Activated CD4-positive, alpha-beta T cell treated with anti-CD3 and anti-CD28 coated beads, Interleukin-2, amount 10 ng/mL, durations not matched to agents 7 days and 5 days (primary cell): ENCODE measurements at regions not wholly inside any gene's neighbourhood (a gene's known extent, or its start where the extent isn't known, plus 50 kb on each side); places are given as distances from the start of the nearest gene placed in this dataset.
A peak's percentile ranks its signal among the peaks of the same experiment; 100 is the strongest.
"Not testable (repeated sequence)": the region's sequence is repeated elsewhere in the genome, so short reads cannot be mapped to it uniquely, and the experiment has no call there.

Source experiments
- CTCF ChIA-PET: fragments of 350-600 bp; sonication (Branson Sonifier 250); formaldehyde crosslinking; loops from one replicate; lab custom pipeline; 2021; ENCODE audit warnings: antibody characterized with exemption; lab: Charles Lee
- POLR2A ChIA-PET: fragments of 350-600 bp; sonication (Branson Sonifier 250); formaldehyde crosslinking; loops from one replicate; lab custom pipeline; 2021; ENCODE audit warnings: antibody characterized with exemption; lab: Charles Lee
- DNase-seq: peaks from one replicate; pipeline ENCODE4 v3.0.0-alpha.2; 2020
- H3K27ac Mint-ChIP-seq: one replicate; pipeline ENCODE4 v1.8.0; 2021; ENCODE audit warnings: mild to moderate bottlenecking, moderate library complexity, mixed read lengths
- H3K27me3 Mint-ChIP-seq: one replicate; pipeline ENCODE4 v1.8.0; 2021; ENCODE audit warnings: mixed read lengths
- H3K36me3 Mint-ChIP-seq: one replicate; pipeline ENCODE4 v1.8.0; 2021; ENCODE audit warnings: low read depth, mixed read lengths
- H3K4me1 Mint-ChIP-seq: one replicate; pipeline ENCODE4 v1.8.0; 2021; ENCODE audit warnings: mixed read lengths
- H3K4me3 Mint-ChIP-seq: one replicate; pipeline ENCODE4 v1.8.0; 2021; ENCODE audit warnings: mild to moderate bottlenecking, moderate library complexity, mixed read lengths
- H3K9me3 Mint-ChIP-seq: one replicate; pipeline ENCODE4 v1.8.0; 2021; ENCODE audit warnings: mixed read lengths

DNA sequence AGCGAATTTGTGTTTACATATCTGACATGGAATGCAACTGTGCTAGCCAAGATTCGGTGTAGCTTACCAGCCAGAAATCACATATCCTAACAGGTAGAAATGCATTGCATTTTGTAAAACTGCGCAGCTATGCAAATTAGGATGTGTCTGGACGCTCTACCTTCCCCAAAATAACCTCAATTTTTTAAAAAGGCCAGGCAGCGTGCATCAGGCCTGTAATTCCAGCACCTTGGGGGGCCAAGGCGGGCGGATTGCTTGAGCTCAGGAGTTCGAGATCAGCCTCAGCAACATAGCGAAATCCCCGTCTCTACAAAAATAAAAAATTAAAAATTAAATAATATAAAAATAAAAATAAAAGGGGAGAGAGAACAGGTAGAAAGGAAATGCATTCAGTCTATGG lies 305.0 kb downstream of the TYW1 start:
- H3K27me3 Mint-ChIP-seq = no peaks in the 10 kb centered on the region
- H3K36me3 Mint-ChIP-seq = peaks cover 9% of the 10 kb centered on the region
- peak overlapping the region; percentile 99 for H3K27ac Mint-ChIP-seq
- DNase-seq = no peak
- peak overlapping the region; percentile 92 for H3K4me3 Mint-ChIP-seq
- CTCF ChIA-PET = no interaction called here
- H3K9me3 Mint-ChIP-seq = no peaks in the 10 kb centered on the region
- POLR2A ChIA-PET = no interaction called here
- peaks cover 29% of the 10 kb centered on the region for H3K4me1 Mint-ChIP-seq

DNA sequence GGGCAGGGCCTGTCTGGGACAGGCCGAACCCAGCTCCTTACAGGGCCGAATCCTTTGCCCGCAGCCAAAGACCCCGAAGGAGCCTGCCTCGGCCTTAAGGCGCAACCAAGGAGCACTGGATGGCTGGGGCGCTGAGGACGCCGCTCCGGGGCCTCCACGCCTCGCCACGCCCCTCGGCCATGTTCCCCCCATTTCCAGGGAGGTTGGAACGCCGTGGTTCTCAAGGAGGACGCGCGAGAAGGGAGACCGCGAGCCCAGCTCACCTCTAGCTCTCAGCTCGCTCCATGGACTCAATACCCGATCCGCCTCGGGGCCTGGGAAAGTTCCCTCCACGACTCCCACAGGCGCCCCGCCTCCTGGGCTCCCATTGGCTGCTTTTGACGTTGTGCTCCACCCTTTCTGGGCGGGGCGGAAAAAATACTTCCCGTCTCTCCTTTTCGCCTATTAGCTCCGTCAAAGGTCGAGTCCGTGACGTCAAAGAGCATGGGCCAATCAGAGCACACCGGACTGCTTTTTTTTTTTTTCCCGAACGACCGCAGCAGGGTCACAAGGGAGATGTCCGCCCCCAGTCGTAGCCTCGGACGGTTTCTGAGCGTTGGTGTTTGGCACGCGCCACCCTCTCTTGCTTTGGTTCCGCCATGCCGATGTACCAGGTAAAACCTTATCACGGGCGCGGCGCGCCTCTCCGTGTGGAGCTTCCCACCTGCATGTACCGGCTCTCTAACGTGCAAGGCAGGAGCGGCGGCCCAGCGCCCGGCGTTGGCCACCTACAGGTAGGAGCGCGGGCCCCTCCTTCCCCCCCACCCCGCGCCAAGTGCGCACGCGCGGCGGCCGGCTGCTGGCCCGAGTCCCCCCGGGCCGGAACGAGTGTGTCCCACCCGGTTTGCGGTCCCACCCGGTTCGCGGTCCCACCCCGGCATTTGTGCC lies 305.7 kb downstream of the TYW1 start:
- Mint-ChIP-seq H3K27me3 (no peaks in the 10 kb centered on the region), H3K36me3 (peaks cover 12% of the 10 kb centered on the region), H3K9me3 (no peaks in the 10 kb centered on the region), H3K4me1 (peaks cover 30% of the 10 kb centered on the region), H3K4me3 (peak overlapping the region; percentile 92), H3K27ac (peak overlapping the region; percentile 99)
- ChIA-PET POLR2A (interaction anchor here (0.6 kb wide), 1 partner anchor 259 kb away, joined by 4 read pairs; no protein-coding TSS in a partner anchor), CTCF (interaction anchor here (0.6 kb wide), 2 partner anchors 123 to 337 kb away, joined by 3 to 6 read pairs; no protein-coding TSS in a partner anchor)
- peak; percentile 99 for DNase-seq

DNA sequence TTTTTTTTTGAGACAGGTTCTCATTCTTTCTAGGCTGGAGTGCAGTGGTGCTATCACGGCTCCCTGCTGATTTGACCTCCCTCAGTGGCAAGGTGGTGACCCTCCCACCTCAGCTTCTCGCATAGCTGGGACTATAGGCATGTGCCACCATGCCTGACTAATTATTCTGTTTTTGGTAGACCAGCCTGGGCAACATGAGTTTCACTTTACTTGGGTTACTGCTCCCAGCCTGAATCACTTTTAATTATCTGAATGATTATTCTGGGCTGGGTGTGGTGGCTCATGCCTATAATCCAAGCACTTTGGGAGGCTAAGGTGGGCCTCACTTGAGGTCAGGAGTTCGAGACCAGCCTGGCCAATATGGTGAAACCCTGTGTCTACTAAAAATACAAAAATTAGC lies 308.2 kb downstream of the TYW1 start:
- Mint-ChIP-seq H3K4me1 (peaks cover 28% of the 10 kb centered on the region), H3K4me3 (peak overlapping the region; percentile 16), H3K36me3 (peaks cover 31% of the 10 kb centered on the region)
- H3K27me3 Mint-ChIP-seq, H3K9me3 Mint-ChIP-seq, DNase-seq, POLR2A ChIA-PET, H3K27ac Mint-ChIP-seq: not testable (repeated sequence)
- CTCF ChIA-PET = interaction anchor here (1.3 kb wide), 1 partner anchor 9 kb away, joined by 5 read pairs; no protein-coding TSS in a partner anchor

DNA sequence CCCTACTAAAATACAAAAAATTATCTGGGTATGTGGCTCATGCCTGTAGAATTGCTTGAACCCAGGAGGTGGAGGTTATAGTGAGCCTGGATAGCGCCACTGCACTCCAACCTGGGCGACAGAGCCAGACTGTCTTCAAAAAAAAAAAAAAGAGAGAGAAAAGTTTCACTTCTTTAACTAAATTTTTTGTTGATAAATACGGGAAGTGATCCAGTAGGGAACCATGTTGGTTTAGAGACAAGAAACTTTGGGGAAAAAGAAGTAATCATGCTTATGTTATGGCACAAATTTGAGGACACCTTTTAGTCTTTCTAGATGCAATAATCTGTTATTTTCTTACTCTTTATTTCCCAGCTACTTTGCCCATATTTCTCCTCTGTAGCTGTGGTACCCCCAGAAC lies 309.7 kb downstream of the TYW1 start:
- DNase-seq = no peak
- Mint-ChIP-seq H3K4me1 (peaks cover 20% of the 10 kb centered on the region), H3K27ac (no peak overlapping the region), H3K36me3 (peaks cover 45% of the 10 kb centered on the region), H3K27me3 (no peaks in the 10 kb centered on the region), H3K4me3 (no peak overlapping the region), H3K9me3 (no peaks in the 10 kb centered on the region)
- ChIA-PET POLR2A (no interaction called here), CTCF (no interaction called here)

- no peak for DNase-seq
- Mint-ChIP-seq H3K36me3 (peaks cover 68% of the 10 kb centered on the region), H3K4me1 (peaks cover 8% of the 10 kb centered on the region), H3K27ac (no peak overlapping the region), H3K27me3 (no peaks in the 10 kb centered on the region), H3K9me3 (no peaks in the 10 kb centered on the region), H3K4me3 (no peak overlapping the region)
- CTCF ChIA-PET = no interaction called here
- POLR2A ChIA-PET = no interaction called here
Observed at GRCh38 chr7:67309764-67310549, 313.3 kb downstream of the TYW1 start.

DNA sequence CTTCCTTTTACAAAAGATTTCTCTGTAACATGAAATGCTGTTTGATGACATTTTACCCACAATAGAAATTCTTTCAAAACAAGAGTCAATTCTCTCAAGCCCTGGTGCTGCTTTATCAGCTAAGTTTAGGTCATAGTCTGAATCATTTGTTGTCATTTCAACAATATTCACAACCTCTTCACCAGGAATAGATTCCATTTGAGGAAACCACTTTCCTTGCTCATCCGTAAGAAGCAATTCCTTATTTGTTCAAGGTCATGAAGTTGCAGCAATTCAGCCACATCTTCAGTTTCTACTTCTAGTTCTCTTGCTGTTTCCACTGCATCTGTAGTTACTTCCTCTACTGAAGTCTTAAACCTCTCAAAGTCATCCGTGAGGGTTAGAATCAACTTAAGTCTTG lies 315.3 kb downstream of the TYW1 start:
- Mint-ChIP-seq H3K27ac (peak overlapping the region; percentile 60), H3K9me3 (no peaks in the 10 kb centered on the region), H3K36me3 (peaks cover 60% of the 10 kb centered on the region), H3K4me3 (no peak overlapping the region), H3K27me3 (no peaks in the 10 kb centered on the region), H3K4me1 (no peaks in the 10 kb centered on the region)
- no peak for DNase-seq
- ChIA-PET CTCF (no interaction called here), POLR2A (no interaction called here)

- Mint-ChIP-seq H3K9me3 (no peaks in the 10 kb centered on the region), H3K27me3 (no peaks in the 10 kb centered on the region), H3K27ac (no peak overlapping the region), H3K4me3 (no peak overlapping the region), H3K4me1 (no peaks in the 10 kb centered on the region), H3K36me3 (peaks cover 55% of the 10 kb centered on the region)
- POLR2A ChIA-PET = no interaction called here
- DNase-seq = no peak
- CTCF ChIA-PET = interaction anchor here (0.6 to 1.6 kb wide), 2 partner anchors 8 to 458 kb away, joined by 5 read pairs; no protein-coding TSS in a partner anchor
Observed at GRCh38 chr7:67313213-67313612, 316.6 kb downstream of the TYW1 start.

DNA sequence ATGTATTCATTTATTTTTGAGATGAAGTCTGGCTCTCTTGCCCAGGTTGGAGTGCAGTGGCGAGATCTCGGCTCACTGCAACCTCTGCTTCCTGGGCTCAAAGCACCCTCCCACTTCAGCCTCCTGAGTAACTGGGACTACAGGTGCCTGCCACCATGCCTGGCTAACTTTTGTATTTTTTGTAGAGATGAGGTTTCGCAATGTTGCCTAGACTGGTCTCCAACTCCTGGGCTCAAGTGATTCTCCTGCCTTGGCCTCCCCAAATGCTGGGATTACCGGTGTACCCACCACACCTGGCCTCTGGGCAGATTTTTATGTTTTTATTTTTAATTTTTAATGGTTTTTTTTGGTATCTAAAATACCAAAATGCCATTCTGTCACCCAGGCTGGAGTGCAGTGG lies 320.3 kb downstream of the TYW1 start:
- H3K9me3 Mint-ChIP-seq, H3K27ac Mint-ChIP-seq, POLR2A ChIA-PET, H3K27me3 Mint-ChIP-seq, H3K4me3 Mint-ChIP-seq, CTCF ChIA-PET, H3K4me1 Mint-ChIP-seq, DNase-seq: not testable (repeated sequence)
- H3K36me3 Mint-ChIP-seq = peaks cover 29% of the 10 kb centered on the region

DNA sequence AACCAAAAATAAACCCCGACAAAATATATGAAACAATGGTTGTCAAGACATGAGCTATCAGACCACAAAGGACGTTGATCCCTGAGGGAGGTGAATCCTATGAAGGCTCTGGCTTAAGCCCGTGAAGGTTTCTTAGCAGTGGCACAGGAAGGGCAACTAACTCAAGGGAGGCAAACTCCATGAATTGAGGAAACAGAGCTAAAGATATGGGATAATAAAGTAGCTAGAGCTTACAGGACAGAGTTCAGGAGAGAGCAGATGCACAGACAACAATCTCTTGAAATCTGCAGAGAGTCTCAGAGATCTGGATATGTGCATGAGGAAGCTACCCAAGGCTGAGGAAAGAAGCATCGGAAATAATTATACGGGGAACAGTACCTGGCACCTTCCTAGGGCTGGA lies 331.6 kb downstream of the TYW1 start:
- DNase-seq, H3K36me3 Mint-ChIP-seq, H3K4me3 Mint-ChIP-seq, H3K27me3 Mint-ChIP-seq, H3K27ac Mint-ChIP-seq, H3K4me1 Mint-ChIP-seq, H3K9me3 Mint-ChIP-seq, CTCF ChIA-PET: not testable (repeated sequence)
- POLR2A ChIA-PET = interaction anchor here (0.6 kb wide), 1 partner anchor 9 kb away, joined by 4 read pairs; no protein-coding TSS in a partner anchor

GRCh38 chr7:67335165-67335564 lies 338.5 kb downstream of the TYW1 start:
- H3K27me3 Mint-ChIP-seq, DNase-seq, CTCF ChIA-PET, H3K4me1 Mint-ChIP-seq, H3K4me3 Mint-ChIP-seq, POLR2A ChIA-PET, H3K9me3 Mint-ChIP-seq, H3K27ac Mint-ChIP-seq, H3K36me3 Mint-ChIP-seq: not testable (repeated sequence)

DNA sequence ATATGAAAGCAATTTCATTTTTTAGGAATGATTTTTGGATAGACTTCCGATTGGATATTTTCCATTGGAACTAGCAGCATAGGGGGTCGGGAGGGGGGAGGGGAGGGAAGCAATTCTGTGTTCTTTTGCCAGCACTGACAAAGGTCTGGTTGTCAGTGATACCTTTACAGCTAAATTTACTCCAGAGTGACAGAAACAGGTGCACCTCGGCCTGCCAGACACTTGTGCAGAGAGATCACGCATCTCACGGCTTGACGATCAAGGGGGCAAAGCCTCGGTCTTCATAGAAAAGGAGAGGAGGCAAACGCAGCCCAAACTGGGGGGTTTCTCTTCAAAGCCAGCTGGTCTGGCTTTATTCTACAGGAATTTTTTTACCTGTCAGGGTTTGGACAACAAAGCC lies 339.0 kb downstream of the TYW1 start:
- POLR2A ChIA-PET, H3K9me3 Mint-ChIP-seq: not testable (repeated sequence)

DNA sequence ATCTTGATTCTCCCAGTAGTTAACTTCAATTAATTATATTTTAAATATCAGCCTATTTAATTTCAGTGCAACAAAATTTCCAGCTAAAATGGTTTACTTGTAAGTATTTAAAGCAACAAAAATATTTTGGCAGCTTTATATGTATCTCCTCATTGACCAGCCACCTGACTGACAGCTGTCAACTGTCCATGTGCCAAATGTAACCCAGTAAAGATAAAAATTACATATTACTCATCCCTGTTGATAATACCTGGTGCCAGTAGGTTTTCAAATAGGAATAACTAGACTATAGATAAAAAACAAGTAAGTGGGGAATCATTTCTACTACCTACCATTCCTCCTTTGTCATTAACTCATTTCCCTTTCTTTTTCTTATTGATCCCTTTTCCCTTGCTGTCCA lies 341.9 kb downstream of the TYW1 start:
- H3K27ac Mint-ChIP-seq, H3K4me1 Mint-ChIP-seq, H3K4me3 Mint-ChIP-seq, DNase-seq, H3K27me3 Mint-ChIP-seq, CTCF ChIA-PET, POLR2A ChIA-PET, H3K9me3 Mint-ChIP-seq: not testable (repeated sequence)
- peaks cover 17% of the 10 kb centered on the region for H3K36me3 Mint-ChIP-seq

More for the DNA sequence above, 339.0 kb downstream of the TYW1 start:
- H3K27ac Mint-ChIP-seq, CTCF ChIA-PET, H3K4me1 Mint-ChIP-seq, DNase-seq, H3K27me3 Mint-ChIP-seq, H3K36me3 Mint-ChIP-seq, H3K4me3 Mint-ChIP-seq: not testable (repeated sequence)
